HG03558 (cell line): ENCODE measurements at regions not wholly inside any gene's neighbourhood (a gene's known extent, or its start where the extent isn't known, plus 50 kb on each side); places are given as distances from the start of the nearest gene placed in this dataset.

ENCODE experiments used
- ATAC-seq: cut with Tn5 transposase; IDR thresholded peaks from one replicate; pipeline ENCODE4 v1.9.1; 2021; ENCODE audit warnings: moderate number of reproducible peaks; ENCODE audit not compliant: unreplicated experiment; ENCODE audit errors: extremely low read depth

DNA sequence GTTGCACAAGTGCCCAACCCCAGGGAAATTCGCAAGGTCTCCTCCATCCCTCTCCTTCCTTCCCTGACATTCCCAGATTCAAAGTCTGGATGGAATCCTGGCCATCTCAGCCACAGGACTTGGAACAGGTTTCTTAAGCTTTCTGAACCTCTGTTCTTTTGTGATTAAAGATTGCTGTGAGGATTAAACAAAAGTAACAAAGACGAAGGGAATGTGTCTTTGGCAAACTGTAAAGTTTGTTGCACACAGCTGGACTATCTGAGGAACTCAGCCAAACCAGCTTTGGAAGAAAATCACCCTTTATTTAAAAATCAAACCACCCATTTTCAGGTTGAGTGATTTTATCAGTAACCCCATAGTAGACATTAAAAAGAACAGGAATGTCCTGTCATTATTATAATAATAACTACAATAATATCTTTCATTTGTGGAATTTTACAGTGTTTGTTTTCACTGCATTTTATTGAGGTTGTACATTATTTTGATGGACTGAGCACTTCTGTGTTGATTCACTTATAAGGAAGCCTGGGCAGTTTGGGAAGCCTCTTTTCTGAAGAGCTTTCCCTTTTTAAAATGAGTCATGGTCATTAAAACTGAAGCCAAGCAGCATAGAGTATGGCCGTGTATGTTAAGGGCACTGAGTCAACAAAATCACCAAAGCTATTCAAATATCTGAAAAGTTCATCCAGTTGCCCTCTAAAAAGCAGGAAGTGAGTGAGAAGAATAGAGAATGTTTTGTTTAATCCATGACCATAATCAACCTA is 310.2 kb downstream of the AGTPBP1 start:
- no peak for ATAC-seq

DNA sequence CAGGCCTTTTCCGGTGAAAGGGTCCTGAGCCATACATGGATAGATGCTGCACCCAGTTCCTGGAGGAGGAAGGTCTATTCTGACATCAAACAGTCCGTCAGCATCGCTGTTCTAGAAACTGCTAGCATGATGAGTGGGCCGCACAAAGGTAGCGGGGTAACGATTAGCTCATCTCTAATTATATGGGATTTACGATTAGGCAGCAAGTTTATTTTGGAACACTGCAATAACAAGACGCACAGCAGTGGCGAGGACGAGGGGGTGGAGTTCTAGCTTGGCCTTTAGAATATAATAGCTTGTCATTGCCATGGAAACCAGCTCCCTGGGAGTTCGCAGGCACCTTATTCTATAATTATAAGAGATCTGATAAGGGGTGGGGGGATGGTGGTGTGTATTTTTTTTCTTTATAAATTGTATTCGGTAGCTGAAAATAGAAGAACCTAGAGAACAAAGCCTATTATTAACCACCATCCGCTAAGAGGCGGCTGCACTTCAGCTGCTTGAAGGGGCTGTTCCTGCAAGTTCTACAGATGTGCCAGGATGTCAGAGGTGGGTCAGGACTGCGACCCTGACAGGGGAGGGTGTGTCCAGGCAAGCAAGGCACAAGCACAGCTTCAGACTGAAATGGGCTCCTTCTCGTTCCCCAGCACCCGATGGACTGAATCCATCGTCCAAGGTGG is 311.0 kb downstream of the AGTPBP1 start:
- no peak for ATAC-seq

DNA sequence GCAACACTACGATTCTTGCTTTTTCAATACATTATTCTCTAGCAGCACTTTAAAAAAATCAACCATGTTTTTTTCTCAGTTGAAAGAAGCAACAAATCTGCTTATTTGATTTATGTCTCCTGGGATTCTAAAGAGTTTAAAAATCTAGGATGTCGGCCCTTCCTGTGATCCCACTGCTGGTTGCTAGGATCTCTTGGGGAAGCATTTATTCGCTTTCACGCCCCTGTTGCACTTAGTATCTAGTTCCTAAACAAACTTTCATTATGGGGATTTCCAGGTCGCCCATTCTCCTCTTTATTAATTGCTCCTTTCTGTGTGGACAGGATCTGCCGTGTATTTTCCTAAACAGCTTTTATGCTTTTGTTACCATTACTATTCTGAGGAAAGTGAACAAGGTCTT is 313.5 kb downstream of the AGTPBP1 start:
- ATAC-seq = no peak

DNA sequence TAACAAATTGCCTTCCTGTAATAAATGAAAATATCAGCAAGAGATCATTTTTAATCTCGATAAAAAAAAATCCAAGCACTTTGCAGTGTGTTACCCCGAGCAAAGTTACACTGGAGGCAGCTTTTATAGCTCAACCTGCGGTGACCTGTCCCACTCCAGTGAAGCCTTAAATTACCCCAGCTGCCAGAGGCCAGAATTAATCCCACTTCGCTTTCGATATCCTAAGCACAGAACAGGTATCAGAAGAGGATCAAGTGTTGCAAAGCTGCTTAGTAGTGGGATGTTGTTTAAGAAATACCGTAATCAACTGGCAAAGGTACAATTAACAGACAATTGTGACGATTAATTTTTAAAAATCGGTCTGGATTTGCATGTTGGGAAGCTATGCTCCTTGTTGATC is 314.0 kb downstream of the AGTPBP1 start:
- ATAC-seq = no peak

DNA sequence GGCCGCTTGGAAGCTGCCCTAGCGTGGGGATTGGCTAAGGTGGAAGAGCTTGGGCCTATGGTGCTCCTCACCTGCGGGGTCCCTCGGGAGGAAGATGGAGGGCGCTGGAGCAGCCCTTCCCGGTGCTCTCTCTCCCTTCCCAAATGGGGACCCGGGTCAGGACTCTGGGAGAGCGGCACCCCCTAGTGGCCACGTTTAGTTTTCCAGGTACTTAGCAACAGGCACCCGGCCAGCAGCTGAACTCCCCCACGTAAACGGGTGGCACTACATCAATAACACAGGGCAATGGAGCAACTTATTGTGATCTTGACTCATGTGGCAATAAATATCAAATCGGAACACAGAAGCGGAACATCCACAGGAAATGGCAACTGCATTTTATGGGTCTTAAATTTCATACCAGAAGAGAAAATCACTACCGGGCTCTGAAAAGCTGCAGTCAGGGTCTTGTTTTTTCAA is 316.6 kb downstream of the AGTPBP1 start:
- ATAC-seq = no peak

DNA sequence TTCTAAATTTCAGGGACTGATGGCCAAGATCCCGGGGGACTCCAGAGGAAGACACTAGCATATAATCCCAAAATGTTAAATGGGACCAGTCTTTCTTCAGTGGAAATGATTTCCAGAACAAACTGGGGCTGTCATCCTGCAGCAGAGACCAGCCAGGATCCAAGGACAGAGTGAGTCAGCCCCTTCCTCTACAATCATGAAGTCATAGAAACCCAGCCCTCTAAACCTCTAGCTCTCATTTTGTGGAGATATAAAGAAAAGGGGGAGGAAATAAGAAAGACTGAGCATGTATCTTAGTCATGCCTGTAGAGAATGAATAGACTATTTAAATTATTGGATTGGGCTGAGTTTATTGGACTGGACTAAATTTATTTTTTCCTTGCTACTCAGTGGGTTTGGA is 318.3 kb downstream of the AGTPBP1 start:
- no peak for ATAC-seq

DNA sequence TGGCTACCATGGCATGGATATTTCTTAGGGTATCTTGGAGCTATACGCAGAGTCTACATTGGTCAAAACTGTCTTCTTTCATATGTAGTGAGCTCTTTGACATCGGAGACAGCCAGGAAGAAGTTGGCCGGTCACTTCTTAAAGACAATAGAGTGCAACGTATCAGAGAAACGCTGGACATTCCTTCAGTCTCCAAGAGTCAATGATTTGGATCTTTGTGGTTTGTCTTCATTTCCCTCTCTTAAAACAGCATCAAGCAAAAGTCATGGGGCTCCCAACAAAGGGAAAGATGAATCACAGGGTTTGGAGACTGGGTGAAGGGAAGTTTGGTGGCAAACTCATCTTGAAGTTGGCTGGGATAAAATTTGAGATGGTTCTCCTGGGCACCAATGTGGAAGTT is 320.1 kb downstream of the AGTPBP1 start:
- ATAC-seq = no peak

DNA sequence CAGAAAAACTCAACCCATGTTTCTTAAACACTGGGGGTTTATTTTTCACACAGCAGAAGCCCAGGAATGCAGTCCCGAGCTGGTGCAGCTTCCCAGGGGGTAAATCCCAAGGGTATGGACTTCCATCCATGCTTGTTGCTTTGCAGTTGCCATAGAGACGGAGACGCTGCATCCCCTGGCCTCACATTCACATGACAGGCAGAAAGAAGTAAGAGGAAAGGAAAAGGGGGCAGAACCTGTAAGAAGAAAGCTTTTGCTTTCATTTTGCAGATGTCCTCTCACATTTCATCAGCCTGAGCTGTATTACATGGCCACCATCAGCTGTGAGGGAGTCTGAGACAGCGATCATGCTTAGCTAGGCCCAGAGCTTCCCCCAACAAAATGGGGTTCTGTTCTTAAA is 321.0 kb downstream of the AGTPBP1 start:
- no peak for ATAC-seq

DNA sequence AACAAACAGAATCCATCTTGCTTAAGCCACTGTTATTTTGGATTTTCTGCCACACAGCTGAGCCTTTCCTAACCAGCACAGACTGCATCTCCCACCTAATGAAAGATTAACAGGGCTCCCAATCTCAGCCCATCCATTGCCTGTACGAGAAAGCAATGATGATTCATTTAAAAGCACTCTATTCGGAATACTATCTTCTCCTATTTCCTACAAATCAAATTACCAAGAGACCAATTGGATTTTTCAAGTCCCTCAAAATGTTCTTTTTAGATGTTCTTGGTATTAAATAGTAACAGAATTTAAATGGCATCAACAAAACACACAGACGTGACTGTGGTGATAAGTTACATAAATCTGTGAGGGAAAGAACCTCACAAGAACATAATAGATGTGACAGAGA is 324.1 kb downstream of the AGTPBP1 start:
- no peak for ATAC-seq

DNA sequence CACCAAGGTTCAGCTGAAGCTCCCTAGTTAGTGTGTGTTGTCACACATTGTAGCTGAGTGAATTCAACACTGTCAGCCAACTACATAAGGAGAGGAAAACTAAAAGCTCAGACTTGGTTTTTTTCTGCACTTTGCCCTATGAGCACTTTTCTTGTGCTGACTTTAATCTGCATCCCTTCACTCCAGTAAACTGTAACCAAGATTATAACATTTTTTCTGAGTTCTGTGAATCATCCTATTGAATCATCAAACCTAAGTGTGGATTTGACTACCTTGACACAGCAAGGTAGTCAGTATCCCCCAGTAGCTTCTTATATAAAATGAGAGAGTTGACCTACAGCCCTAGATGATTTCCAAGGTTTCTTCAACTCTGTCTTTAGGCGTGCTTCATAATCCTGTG is 325.0 kb downstream of the AGTPBP1 start:
- ATAC-seq = no peak

DNA sequence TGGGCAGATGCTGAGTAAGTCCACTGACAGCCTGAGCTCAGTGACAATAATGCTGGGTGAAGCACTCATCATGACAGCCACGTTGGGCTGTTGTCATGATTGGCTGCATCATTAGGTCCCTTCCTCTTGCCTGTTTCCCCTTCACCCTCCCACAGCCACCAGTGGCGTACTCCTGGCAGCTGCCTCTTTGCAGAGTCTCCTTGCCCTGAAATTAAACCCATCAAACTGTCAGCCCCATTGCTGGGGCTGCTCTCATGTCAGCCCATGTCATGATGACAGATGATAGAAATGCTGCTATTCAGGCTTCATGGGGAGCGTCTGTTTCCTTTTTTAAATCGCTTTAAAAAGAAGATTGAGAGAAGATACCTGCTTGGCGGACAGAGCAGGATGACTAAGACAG is 327.4 kb downstream of the AGTPBP1 start:
- no peak for ATAC-seq

DNA sequence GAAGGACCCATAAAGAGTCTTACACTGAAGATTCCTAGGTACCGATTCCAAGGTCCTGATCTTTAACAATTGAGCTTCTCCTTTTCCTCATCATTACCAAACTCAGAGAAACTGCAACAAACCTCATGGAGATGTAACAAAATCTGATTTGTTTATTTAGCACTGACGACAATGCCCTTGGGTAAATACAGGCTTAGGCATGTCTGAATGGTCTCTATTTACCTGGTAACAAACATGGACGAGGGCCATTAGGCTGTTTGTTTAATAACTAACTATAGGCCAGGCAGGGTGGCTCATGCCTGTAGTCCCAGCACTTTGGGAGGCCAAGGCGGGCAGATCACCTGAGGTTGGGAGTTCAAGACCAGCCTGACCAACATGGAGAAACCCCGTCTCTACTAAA is 333.3 kb downstream of the AGTPBP1 start:
- no peak for ATAC-seq

DNA sequence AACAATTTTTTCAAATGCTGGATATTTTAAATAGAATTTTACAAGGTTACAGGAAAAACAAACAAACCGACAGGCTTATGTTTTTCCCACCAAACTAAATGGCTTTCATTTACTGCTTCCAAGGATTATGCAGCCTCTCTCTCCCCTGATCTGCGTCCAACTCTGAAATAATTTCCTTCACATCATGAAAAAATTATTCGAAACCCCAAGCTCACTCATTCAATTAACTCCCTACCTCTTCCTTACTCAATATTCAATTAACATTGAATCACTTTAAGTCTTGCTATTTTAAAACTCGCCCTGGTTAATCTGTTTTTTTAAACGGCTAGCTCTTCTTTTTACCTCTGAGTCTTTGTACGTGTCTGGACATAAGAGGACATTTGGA is 336.2 kb downstream of the AGTPBP1 start:
- ATAC-seq = no peak

DNA sequence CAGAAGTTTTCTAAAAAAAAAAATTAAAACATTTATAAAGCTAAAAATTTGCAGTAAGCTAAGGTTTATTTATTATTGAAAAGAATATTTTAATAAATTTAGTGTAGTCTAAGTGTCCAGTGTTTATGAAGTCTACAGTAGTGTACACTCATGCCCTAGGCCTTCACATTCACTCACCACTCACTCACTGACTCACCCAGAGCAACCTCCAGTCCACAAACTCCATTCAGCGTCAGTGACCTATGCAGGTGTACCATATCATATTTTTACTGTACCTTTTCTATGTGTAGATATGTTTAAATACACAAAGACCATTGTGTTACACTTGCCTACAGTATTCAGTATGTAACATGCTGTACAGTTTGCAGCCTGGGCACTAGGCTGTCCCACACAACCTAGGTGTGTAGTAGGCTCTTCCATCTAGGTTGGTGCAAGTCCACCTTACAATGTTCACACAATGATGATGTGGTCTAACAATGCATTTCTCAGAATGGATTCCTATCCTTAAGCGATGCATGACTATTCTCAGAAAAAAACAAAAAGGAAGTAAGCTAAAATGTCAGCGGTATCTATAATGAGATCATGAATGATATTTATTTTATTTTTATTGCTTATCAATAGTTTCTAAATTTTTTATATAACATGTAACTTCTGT is 336.7 kb downstream of the AGTPBP1 start:
- ATAC-seq = no peak

DNA sequence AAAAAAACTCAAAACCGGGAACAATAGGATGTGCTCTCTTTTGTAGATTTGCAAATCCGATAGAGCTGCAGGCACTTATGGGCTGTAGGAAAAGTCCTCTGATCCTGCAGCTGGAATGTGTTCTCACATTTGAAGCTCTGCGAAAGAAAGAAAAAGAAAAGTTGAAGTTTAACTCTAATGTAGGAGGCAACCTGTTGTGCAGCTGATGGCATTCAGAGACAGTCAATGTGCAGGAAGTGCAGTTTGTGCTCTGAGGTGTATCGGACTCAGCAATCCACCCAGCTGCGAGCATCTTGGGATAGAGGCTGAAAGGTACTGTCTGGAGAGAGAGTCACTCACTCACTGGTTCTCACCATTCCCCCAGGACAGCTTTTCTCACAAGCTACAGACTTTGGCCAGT is 339.2 kb downstream of the AGTPBP1 start:
- ATAC-seq = no peak

DNA sequence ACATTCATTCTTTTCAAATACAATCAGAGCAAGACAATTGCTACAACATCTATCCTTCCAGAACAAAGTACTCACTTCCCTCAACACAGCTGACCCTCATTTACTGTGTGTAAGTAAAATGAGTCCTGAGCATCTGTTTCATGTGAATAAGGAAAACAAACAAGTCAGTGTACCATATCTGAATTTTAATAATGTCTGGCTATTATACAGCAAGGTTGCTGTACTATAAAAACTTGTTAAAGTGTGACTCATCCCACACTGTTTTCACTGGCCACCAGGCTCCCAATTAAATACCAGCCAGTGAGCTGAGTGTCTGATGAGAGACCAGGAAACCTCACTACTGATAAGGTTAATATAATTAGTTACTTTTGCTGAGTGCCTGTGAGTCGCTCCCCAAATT is 339.8 kb downstream of the AGTPBP1 start:
- no peak for ATAC-seq

DNA sequence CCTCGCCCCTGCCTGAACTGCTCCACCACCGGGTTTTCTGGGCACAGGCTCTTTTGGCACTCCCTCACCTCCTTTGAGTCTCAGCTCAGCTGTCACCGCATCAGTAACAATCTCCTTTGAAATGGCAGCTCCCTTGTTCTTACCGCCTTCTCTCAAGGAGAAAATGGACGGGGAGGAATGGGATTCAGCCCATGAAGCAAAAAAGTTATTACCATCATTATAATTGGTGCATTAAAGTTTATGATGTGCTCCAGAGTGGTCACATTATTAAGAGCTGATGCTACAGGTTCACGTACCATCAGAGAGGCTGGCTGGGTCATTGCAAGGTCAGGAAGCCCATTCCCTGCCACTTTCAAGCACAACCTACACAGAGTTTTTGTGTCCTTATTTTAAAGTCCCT is 344.7 kb downstream of the AGTPBP1 start:
- ATAC-seq = no peak

DNA sequence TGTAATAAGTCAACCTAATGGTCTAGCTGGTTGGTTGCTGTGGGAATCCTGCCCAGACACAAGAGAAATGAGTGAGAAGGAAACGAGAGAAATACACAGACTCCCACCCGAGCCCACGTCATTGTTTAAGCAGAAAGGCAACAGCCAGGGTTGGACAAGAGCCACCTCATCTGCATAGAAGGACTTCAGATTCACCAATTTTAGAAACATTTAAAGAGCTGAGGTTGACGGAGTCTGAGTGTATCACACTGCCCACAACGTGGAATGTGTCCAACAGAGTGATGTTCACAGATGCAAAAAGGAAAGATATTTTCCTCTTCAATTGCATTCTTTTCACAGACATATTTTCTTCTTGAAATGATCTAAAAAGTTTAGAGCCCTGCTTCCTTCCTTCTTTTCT is 349.5 kb downstream of the AGTPBP1 start:
- ATAC-seq = no peak

DNA sequence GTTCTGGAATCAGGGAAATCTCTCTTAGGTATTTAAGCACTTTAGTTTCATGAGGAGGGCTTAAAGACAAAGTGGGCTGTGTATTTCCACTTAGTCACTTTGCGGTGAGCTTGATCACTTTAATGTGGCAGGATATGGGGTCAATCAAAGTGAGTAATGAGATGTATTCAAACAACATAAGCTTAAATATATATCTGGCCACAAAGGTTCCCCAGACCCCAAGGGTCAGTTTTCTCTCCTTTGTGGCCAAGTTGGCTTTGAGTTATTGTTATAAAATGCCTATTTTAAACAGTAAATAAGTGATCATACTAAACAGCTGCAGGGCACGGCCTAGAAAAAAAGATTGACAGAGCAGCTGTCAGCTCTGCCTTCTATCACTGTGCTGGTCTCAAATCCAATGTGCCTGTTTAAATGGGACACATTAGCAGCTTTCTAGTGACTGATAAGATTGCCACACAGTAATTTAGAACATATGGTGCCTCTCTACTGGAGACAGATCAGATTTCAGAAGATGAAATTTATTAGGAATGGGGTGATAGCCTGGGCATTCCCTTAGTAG is 363.9 kb downstream of the AGTPBP1 start:
- no peak for ATAC-seq

DNA sequence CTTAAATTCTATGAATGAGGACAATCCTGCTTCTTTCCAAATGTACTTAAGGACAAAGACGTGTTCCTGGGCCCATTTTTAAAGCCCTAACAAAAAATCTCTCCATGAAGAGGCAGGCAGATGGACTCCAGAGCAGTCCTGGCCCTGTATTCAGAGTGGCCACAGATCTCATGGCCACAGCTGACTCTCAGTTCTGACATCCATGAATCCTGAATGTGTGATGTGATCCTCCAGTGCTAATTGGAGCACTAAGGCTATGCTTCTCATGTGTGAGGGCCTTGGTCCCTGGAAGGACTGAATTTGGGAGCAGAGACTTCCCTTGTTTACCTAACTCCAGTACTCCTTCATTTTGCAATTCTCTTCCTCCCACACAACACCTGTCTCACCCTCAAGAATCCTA is 373.0 kb downstream of the AGTPBP1 start:
- ATAC-seq = no peak

DNA sequence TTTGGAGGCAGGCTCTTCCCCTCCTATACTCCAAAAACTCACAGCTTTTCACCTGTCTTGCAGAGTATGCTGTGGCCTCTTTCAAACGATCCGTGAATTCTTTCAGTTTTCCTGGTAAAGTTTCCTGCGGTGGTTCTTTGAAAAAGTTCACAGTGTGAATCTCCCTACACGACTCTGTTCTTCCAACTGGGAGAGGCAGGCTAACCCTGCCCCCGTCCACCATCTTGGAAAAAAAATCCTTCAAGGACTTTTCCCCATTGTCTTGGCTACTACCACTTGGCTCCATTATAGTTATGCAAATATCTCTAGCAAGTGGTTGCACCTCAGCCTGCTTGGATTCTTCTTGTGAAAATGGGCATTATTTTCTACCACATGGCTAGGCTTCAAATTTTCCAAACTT is 382.6 kb downstream of the AGTPBP1 start:
- ATAC-seq = no peak
